ENCODE measurements at regions not wholly inside any gene's neighbourhood (a gene's known extent, or its start where the extent isn't known, plus 50 kb on each side); places are given as distances from the start of the nearest gene placed in this dataset.

- no peak for TF ChIP-seq LEF1 (IDR thresholded peaks at IDR 0.05)
- no peak for TF ChIP-seq SAFB (IDR thresholded peaks at IDR 0.05; ENCODE audit: borderline replicate concordance, low read depth, low read length)
- TF ChIP-seq SNAPC5 (CRISPR knock-in tag; IDR thresholded peaks at IDR 0.05), result no peak
- TF ChIP-seq KAT7 (CRISPR knock-in tag; IDR thresholded peaks at IDR 0.05; ENCODE audit: borderline replicate concordance), result no peak
- TF ChIP-seq FOXP1 (CRISPR knock-in tag; IDR thresholded peaks at IDR 0.05), result no peak
- TF ChIP-seq ZNF449 (CRISPR knock-in tag; IDR thresholded peaks at IDR 0.05), result no peak
Observed at GRCh38 chr4:22191565-22191964, 243.0 kb upstream of the KCNIP4 start (continued).

- no peak overlapping the region for H3K4me3 ChIP-seq
- H3K79me2 ChIP-seq (ENCODE audit: control insufficient read depth, insufficient read depth, low read length), result no peaks in the 10 kb centered on the region
- H3K9me1 ChIP-seq (ENCODE audit: control insufficient read depth, insufficient read depth, low read length), result no peaks in the 10 kb centered on the region
- WGBS (ENCODE audit: insufficient coverage, low coverage, missing lambda C conversion rate), result 0% methylated on average over 1 of the region's 1 CpG
- H3K27ac ChIP-seq (ENCODE audit: extremely low read depth, low read depth, low read length), result no peak overlapping the region
- H3K27me3 ChIP-seq (ENCODE audit: control insufficient read depth in 2 of 2, insufficient read depth in 2 of 2, low read length in 2 of 2), result no peaks in the 10 kb centered on the region
- BruUV-seq (replicated peaks), result no TSS peak
- H3K9ac ChIP-seq (ENCODE audit: insufficient read depth in 1 of 2, low read depth in 2 of 2, low read length in 2 of 2), result no peak overlapping the region
- H4K20me1 ChIP-seq (replicated peaks; ENCODE audit: control insufficient read depth, insufficient read depth, low read length), result no peaks in the 10 kb centered on the region
- in situ Hi-C loops (cut with MboI), result no loop called here
- ATAC-seq (no peak), DNase-seq (ENCODE audit: extremely low read depth in 1 of 4, low spot score in 3 of 4) (no peak), FAIRE-seq (no peak)
- H3K4me1 ChIP-seq (replicated peaks in 1 of 2; ENCODE audit: control insufficient read depth in 2 of 2, insufficient read depth in 2 of 2, low read length in 2 of 2), result no peaks in the 10 kb centered on the region
- no peak overlapping the region for H3K4me2 ChIP-seq (ENCODE audit: insufficient read depth, low read length)
- CTCF ChIA-PET (ENCODE audit: low intra/inter-chr PET ratio), result no interaction called here
- H2AFZ ChIP-seq (ENCODE audit: low read depth, low read length), result no peak overlapping the region
- intact Hi-C loops (cut with micrococcal nuclease), result no loop called here
- POLR2A ChIA-PET, result no interaction called here
- no peaks in the 10 kb centered on the region for H3K36me3 ChIP-seq (ENCODE audit: control insufficient read depth, insufficient read depth, low read length)
- TF ChIP-seq MED1 (CRISPR knock-in tag; IDR thresholded peaks at IDR 0.05; ENCODE audit: borderline replicate concordance) (no peak), MECOM (CRISPR knock-in tag; IDR thresholded peaks at IDR 0.05) (no peak), IFI16 (CRISPR knock-in tag; IDR thresholded peaks at IDR 0.05) (no peak), GATAD2B (IDR thresholded peaks at IDR 0.05; ENCODE audit: borderline replicate concordance) (no peak), CHD1 (IDR thresholded peaks at IDR 0.05; ENCODE audit: low read length) (no peak), YY1 (IDR thresholded peaks at IDR 0.05; ENCODE audit: borderline replicate concordance in 1 of 3, control insufficient read depth in 1 of 3, extremely low read depth in 1 of 3, insufficient read depth in 3 of 3, insufficient read length in 1 of 3, insufficient replicate concordance in 2 of 3, low read depth in 1 of 3, low read length in 2 of 3) (no peak), CGGBP1 (CRISPR knock-in tag; IDR thresholded peaks at IDR 0.05) (no peak), EP300 (IDR thresholded peaks at IDR 0.05; ENCODE audit: low read length) (no peak), CREB3 (tag; conservative IDR thresholded peaks at IDR 0.05; ENCODE audit: low read depth) (no peak), THRA (IDR thresholded peaks at IDR 0.05) (no peak)
- H3K9me3 ChIP-seq (replicated peaks; ENCODE audit: control insufficient read depth, insufficient read depth, low read depth, low read length), result no peaks in the 10 kb centered on the region
Observed at GRCh38 chr4:22190855-22191254, 242.3 kb upstream of the KCNIP4 start.

All from K562 (cell line).